ENCODE measurements at regions not wholly inside any gene's neighbourhood (a gene's known extent, or its start where the extent isn't known, plus 50 kb on each side); places are given as distances from the start of the nearest gene placed in this dataset.

GRCh38 chr1:242745079-242745478, 220.6 kb upstream of the PLD5 start (continued):
- TF ChIP-seq POLR2AphosphoS5 (IDR thresholded peaks at IDR 0.05; ENCODE audit: low read depth, low read length) (no peak), ZNF605 (CRISPR knock-in tag; IDR thresholded peaks at IDR 0.05) (no peak), KMT2A (CRISPR knock-in tag; IDR thresholded peaks at IDR 0.05) (no peak), GTF2F1 (IDR thresholded peaks at IDR 0.05; ENCODE audit: low read length) (no peak)

GRCh38 chr1:242743983-242744780, 219.7 kb upstream of the PLD5 start:
- Histone ChIP-seq H3K9me3 (ENCODE audit: low read length) (peaks cover 6% of the 10 kb centered on the region; the same call in 1 of the 2 replicates), H3K36me3 (replicated peaks in 1 of 2; ENCODE audit: control insufficient read depth in 1 of 2, insufficient read depth in 2 of 2, low read length in 2 of 2) (no peaks in the 10 kb centered on the region), H2AFZ (ENCODE audit: low read length) (no peak overlapping the region), H3K27ac (ENCODE audit: extremely low read length, insufficient read depth, low read length) (no peak overlapping the region), H3K79me2 (ENCODE audit: insufficient read depth, low read length) (no peaks in the 10 kb centered on the region), H3K9ac (ENCODE audit: insufficient read depth, low read depth, low read length) (no peak overlapping the region), H3K4me2 (ENCODE audit: low read depth, low read length) (no peak overlapping the region), H4K20me1 (ENCODE audit: insufficient read depth, low read length) (no peaks in the 10 kb centered on the region), H3K4me1 (ENCODE audit: insufficient read depth, low read length) (no peaks in the 10 kb centered on the region), H3K4me3 (replicated peaks in 1 of 3; ENCODE audit: insufficient read depth in 1 of 3, low read depth in 2 of 3, low read length in 3 of 3) (no peak overlapping the region), H3K27me3 (ENCODE audit: control insufficient read depth in 1 of 2, insufficient read depth in 2 of 2, low read length in 2 of 2) (no peaks in the 10 kb centered on the region)
- CTCF ChIA-PET (ENCODE audit: low intra/inter-chr PET ratio, low total read pairs): no interaction called here
- FAIRE-seq (no peak), ATAC-seq (no peak), DNase-seq (ENCODE audit: low spot score) (no peak)
- BruUV-seq (replicated peaks): no TSS peak
- WGBS (ENCODE audit: low lambda C conversion rate): 18% methylated on average over 6 of the region's 6 CpGs
- in situ Hi-C loops (cut with HindIII; ENCODE audit: extremely low pct_ligation_motif_present, low pct_unique_long_range_greater_than_20kb): no loop called here
- intact Hi-C loops (cut with micrococcal nuclease; ENCODE audit: unreplicated experiment): no loop called here
- POLR2A ChIA-PET: no interaction called here
- TF ChIP-seq ZFX (CRISPR knock-in tag; IDR thresholded peaks at IDR 0.05; ENCODE audit: low read depth): no peak
- 0 out of 2 replicates have a peak, but pooled peaks have one; percentile 33 for TF ChIP-seq NFE2L2 (IDR thresholded peaks at IDR 0.05; ENCODE audit: low read length)
